ENCODE measurements at regions not wholly inside any gene's neighbourhood (a gene's known extent, or its start where the extent isn't known, plus 50 kb on each side); places are given as distances from the start of the nearest gene placed in this dataset.

GRCh38 chr7:47043304-47043703, 538.6 kb downstream of the TNS3 start:
- DNase-seq (ENCODE audit: low read depth), result no peak

- DNase-seq (ENCODE audit: low read depth), result no peak
These were observed 539.2 kb downstream of the TNS3 start for GRCh38 chr7:47042669-47043068.

DNA sequence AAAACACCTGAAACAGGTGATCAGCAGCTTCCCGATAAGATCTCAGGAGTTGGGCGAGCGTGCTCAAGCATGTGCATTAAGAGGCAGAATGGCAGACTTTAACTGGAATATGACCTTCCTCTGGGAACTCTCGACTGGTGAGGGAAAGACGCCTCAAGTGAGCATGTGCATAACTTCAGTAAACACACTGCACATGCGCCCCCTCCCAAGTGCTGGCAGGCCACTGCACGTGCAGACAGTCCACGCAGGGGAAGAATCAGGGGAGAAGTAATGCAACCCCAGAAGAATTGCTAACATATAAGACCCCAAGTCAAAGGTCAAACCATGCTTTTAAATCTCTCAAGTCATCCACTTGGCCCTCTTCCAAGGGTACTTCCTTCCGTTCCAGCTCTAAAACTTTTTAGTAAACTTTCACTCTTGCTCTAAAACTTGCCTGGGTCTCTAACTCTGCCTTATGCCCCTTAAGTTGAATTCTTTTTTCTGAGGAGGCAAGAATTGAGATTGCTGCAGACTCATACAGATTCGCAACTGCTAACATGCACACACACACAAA, 541.0 kb downstream of the TNS3 start:
- DNase-seq (ENCODE audit: low read depth), result no peak

DNA sequence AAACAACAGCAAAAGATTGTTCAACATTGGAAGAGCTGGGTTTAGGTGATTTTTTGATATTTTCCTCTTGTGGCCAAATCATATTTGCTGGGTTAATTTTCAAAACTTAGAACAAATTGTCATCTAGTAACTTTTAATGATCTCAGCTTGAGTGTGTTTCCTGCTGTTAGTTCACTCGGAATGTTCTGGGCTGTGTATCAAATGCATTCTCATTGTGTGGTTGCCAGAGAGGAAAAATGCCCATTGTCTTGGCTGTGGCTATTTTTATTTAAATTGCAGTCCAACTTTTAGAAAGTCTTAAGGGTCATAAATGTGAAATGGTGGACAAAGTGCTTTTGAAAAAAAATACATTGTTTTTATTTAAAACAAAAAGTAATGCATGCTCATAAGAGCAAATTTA, 542.0 kb downstream of the TNS3 start:
- peak; percentile 57 for DNase-seq (ENCODE audit: low read depth)

DNA sequence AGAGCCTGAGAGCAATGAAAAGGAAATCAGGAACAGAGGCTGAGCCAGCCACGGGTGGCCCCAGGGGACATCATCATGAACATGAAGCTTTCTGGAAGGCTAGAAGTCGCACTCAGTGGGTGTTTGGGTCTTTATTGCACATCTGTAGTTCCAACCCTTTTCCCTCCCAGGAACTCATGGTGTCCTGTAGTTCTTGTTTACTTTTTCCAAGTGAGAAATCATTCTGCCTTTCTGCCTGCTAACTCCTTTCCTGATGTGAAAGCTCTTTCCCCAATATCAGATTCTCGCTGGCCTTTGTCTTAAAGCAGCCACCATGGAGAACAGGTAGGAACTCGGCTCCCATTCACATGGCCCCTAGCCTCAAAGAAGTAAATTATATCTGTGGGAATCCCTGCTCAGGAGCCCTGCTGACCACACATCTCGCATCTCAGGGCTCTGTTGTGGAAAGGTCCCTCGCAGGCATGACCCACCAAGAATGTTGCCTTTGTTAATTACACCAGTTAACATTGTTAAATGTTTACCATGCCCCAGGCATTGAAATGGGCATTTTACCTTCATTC, 542.7 kb downstream of the TNS3 start:
- peak; percentile 87 for DNase-seq (ENCODE audit: low read depth)

DNA sequence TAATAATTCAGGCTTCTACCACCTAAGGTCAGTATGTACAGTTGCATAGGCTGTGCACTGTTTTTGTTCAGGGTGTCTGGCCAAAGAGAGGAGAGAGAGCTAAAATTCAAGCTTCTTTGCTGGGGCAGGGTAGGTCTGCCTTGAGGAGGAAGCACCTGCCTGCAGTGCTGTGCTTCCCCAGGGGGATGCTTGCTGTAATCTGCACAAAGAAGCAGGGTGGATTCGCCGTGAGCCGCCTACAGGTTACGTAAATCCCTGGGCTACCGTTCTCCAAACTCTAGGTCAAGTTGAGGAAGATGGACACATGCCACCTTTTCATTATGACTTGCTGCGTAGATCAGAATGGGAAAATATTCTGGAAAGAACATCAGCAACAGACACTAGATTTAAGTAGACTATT, 543.3 kb downstream of the TNS3 start:
- DNase-seq (ENCODE audit: low read depth), result no peak

DNA sequence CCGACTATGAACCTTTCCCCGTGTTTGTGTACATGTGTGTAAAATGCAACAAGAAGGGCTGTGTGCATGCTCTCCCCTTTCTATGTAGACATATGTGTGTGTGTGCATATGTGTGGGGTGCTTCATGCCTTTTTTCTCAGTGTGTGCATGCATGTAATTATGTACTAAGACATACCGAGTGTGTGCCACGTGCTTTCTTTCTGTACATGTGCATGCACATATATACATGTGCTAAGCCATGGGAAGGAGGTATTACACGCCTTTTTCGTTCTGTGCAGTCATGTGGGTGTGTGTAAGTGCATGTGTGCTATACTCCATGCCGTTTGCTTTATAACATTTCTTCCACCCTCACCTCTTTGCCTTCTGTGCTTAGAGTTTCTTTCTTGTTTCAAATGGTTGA, 544.3 kb downstream of the TNS3 start:
- DNase-seq (ENCODE audit: low read depth), result no peak

DNA sequence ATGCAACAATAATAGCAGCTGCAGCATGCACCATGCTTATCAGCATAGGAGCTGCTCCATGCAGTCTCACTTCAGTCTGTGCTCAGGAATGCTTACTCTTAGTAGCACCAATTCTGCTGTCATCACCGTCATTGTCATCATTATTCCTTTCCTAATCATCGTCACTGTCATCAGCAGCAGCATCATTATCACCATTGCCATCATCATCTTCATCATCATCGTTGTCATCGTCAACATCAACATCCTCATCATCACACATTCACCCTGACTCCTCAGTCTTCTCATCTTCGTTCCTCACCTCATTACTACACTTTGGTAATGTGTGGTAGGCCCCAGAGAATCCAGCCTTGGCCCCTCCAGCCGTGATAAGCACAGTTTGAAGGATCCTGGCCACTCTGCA, 545.0 kb downstream of the TNS3 start:
- no peak for DNase-seq (ENCODE audit: low read depth)

DNA sequence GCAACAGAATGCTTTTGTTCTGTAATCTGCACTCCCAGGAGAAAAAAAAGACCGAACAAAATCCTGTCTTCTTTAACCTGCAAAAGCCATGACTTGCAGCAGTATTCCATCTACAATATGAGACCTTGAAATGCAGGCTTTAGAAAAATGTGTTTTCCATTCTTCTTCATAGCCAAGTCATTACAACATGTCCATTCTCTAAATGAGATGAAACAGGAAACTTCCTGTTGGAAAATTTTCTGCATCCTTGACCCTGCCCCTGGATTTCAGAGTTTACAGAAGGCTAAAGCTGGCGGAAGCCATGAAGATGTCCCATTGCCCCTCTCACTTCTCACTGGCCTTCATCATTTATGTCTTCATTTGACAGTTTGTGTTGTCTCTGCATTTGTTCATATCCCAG, 546.4 kb downstream of the TNS3 start:
- DNase-seq (ENCODE audit: low read depth), result no peak

DNA sequence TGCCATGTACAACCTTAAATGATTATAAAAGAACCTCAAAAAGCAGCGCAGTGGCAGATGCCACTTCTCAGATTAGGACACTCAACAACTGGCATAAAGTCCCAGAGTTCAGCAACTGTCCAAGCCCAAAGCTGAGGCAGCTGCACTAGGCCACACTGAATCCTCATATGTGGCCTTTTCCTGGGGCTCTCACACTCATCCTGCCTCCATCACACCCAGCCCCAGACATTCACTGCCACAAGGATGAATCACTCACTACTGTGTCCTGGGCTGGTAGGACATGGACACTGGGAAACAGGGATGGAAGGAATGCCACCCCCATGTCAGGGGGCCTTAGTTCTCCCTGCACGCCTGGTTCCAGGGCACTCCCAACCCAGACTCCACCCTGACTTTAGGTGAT, 547.7 kb downstream of the TNS3 start:
- no peak for DNase-seq (ENCODE audit: low read depth)

GRCh38 chr7:47032536-47032908, 549.4 kb downstream of the TNS3 start:
- no peak for DNase-seq (ENCODE audit: low read depth)

DNA sequence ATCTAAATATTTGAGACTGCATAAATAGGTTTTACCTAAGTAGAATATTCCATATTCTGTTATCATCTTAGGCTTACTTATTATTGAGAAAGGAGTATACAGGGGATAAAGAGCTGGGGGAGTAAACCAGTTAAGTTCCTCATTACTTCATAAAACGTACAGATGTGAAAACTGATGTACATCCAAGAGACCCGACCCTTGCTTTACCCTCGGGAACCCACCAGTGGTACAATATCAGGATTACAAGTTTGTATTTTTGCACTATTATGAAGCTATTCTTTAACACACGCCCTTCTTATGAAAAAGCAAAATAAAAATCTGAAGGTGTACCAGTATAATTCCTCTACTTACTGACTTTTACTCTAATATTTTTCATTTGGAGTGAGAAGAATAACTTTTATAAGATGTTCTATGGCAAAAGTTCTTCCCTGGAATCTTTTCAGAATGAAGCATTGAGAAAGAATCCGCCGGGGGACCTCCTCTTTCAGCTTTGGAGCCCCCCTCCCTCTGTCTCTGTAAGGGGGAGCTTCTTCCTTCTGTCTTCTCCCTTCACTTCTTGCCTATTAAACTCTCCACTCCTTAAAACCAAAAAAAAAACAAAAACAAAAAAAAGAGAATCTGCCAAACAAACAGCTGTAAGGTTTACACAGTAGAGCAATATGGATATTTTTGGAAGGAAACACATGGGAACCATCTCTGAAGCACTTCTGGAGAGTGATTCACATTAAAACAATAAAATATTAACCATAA, 550.0 kb downstream of the TNS3 start:
- DNase-seq (ENCODE audit: low read depth), result no peak

DNA sequence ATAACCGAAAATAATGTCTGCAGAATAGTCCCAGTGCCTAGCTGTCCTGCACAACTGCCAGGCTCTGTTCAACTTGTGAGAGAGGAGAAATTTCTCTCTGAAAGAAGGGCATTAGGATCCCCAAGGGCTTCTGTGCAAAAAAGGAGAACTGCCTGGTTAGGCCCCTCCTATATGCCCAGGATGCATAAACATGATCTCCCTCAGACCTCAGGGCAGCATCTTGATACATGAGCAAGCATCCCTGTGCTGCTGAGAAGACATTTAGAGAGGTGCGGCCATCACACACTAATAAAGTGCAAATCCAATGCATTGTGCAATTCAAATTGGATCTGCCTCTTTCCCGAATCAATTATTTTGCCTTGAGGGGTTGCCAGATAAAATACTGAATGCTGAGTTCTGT, 553.6 kb downstream of the TNS3 start:
- no peak for DNase-seq (ENCODE audit: low read depth)

DNA sequence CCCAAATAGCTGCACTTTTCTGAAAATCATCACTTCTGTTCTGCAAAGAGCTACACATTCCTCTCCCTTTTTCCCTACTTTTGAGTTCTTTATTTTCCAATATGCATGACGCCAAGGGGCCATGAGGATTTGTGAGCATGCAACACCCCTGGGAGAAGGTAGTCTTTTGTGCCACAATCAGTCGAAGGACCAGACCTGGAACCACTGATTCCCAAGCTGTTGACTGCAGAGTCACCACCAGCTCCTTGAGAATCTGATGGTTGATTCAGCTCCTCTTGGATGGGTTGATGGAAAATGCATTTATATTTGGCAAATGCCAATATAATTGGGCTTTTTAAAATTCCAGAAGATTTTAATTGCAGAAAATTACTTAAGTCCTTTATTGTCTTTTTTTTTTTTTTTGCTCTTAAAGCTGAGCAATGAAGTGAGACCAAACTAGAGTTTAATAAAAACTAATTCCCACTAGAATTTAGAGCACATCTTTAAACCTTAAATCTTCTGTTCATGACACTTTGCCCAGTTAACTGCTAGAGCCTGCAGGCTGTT, 554.1 kb downstream of the TNS3 start:
- no peak for DNase-seq (ENCODE audit: low read depth)

- no peak for DNase-seq (ENCODE audit: low read depth)
These were observed 555.0 kb downstream of the TNS3 start for GRCh38 chr7:47026780-47027361.

DNA sequence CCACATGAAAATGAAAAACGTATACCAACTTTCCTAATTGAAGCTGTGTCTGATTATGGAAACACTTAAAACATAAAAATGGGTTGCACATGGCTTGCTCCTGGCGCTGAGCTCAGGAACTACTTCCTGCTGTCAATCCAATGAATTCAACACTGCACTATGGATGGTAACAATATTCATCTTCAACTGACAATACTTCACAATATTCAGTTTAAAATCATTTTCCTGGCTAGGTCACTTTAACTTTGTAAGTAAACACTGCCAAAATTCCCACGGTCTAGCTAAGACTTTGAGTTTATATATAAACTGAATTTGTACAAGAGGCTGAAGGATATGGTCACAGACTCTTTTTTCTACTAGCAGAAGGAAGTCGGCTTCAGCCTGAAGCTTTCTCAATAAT, 556.9 kb downstream of the TNS3 start:
- DNase-seq (ENCODE audit: low read depth), result no peak

- DNase-seq (ENCODE audit: low read depth), result no peak
These were observed 573.5 kb downstream of the TNS3 start for GRCh38 chr7:47008461-47008860.

DNA sequence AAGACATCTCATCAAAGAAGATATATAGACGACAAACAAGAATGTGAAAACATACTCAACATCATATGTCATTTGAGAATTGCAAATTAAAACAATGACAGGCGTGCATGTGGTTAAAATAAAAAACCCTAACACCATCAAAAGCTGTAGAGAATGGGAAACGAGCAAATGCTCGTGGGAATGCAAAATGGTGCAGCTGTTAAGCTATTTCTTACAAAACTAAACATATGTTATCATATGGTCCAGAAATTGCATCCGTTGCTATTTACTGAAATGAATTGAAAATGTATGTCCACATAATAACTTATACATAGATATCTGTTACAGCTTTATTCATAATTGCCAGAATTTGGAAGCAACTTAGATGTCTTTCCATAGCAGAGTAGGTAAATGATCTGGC, 574.4 kb downstream of the TNS3 start:
- DNase-seq (ENCODE audit: low read depth), result no peak

DNA sequence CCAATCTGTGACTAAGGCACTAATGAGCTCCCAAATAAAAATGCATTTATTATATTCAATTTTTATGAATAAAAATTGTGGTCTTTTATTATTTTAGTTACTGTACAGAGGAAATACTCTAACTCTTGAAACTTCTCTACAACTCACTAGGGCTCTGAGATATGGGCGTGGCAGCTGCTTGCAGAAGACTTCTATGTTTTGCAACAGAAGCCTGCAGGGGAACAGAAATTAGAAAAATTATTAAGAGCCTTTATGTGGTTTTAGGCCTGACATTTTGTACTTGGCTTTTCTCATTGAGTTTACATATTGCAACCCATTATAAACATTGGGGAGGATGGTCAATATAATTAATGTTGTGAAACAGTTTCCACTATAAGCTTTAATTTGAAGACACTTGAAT, 581.4 kb downstream of the TNS3 start:
- no peak for DNase-seq (ENCODE audit: low read depth)

DNA sequence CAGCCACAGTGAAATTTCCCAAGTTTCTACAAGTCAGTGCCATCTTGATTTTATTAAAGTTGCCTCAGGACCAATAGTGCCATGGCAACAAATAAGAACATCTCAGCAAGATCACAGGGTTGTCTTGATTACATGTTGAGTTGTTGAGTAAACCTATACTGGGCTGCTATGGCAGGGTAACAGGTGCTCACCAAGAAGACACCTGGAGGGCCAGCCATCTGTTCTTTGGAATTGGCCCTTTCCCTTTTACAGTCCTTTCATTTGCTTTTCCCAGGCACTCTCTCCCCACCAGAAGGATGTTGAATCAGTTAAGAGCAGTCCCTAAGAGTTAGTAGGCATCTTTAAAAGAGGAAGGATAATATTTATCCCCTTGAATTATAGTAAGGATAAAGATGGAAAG, 582.0 kb downstream of the TNS3 start:
- no peak for DNase-seq (ENCODE audit: low read depth)

GRCh38 chr7:46996972-46997371, 584.9 kb downstream of the TNS3 start:
- no peak for DNase-seq (ENCODE audit: low read depth)

DNA sequence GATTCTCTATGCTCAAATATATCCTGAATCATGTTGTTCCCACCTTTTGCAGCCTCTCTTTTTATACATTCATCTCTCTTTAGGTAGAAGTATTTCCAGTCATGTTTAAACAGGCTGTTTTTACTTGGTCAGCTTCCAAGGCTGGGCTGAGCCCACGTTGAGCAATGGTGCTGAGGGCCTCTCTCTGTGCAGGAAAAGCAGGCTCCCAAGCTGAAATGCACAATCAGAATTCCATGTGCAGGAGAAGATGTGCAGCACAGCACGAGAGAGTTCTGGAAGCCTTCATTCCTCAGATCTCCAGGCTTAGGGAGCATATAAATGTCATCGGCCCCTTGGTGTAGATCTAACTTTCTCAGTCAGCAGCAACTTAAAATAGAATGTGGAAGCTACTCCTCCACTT, 588.5 kb downstream of the TNS3 start:
- no peak for DNase-seq (ENCODE audit: low read depth)

DNA sequence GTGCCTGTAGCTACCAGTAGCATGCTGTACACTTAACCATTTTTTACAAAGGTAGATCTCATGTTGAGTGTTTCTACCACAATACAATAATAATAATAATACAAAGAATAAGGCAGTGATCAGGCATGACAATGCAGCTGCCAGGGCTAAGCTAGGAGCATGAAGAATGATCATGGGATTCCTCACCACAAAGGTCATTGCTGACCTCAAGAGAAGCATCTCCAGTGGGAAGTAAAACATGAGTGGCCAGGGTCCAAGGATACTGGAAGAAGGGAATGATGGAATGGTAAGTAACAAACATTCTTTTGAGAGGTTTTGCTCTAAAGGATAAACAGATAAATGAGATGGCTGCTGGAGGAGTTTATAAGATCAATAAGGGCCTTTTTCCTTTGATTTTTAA, 591.1 kb downstream of the TNS3 start:
- no peak for DNase-seq (ENCODE audit: low read depth)

All from renal cortical epithelial cell (primary cell).